GM18502 (cell line): ENCODE measurements at regions not wholly inside any gene's neighbourhood (a gene's known extent, or its start where the extent isn't known, plus 50 kb on each side); places are given as distances from the start of the nearest gene placed in this dataset.
"Not testable (repeated sequence)": the region's sequence is repeated elsewhere in the genome, so short reads cannot be mapped to it uniquely, and the experiment has no call there.

Experiments used
- ATAC-seq: cut with Tn5 transposase; IDR thresholded peaks from one replicate; pipeline ENCODE4 v1.9.1; 2021; ENCODE audit warnings: mild to moderate bottlenecking; ENCODE audit not compliant: unreplicated experiment, poor library complexity

GRCh38 chr13:68584776-68585175, 1354.6 kb upstream of the PCDH9 start:
- ATAC-seq, result no peak

GRCh38 chr13:68574053-68574452, 1343.9 kb upstream of the PCDH9 start:
- ATAC-seq, result no peak

GRCh38 chr13:68551701-68552522, 1321.8 kb upstream of the PCDH9 start:
- no peak for ATAC-seq

- no peak for ATAC-seq
Observed at GRCh38 chr13:68550330-68550729, 1320.2 kb upstream of the PCDH9 start.

GRCh38 chr13:68540244-68540643, 1310.1 kb upstream of the PCDH9 start:
- no peak for ATAC-seq

- ATAC-seq, result peak; percentile 87
Observed at GRCh38 chr13:68535329-68535728, 1305.2 kb upstream of the PCDH9 start.

- ATAC-seq, result not testable (repeated sequence)
Observed at GRCh38 chr13:68527167-68527566, 1297.0 kb upstream of the PCDH9 start.

- no peak for ATAC-seq
Observed at GRCh38 chr13:68523838-68524424, 1293.8 kb upstream of the PCDH9 start.

GRCh38 chr13:68522184-68522583, 1292.0 kb upstream of the PCDH9 start:
- no peak for ATAC-seq

GRCh38 chr13:68509734-68510621, 1279.8 kb upstream of the PCDH9 start:
- peak; percentile 73 for ATAC-seq

- no peak for ATAC-seq
Observed at GRCh38 chr13:68506888-68507551, 1276.9 kb upstream of the PCDH9 start.

GRCh38 chr13:68490594-68490993, 1260.5 kb upstream of the PCDH9 start:
- no peak for ATAC-seq

GRCh38 chr13:68481130-68481529, 1251.0 kb upstream of the PCDH9 start:
- ATAC-seq, result no peak

- no peak for ATAC-seq
Observed at GRCh38 chr13:68473834-68474326, 1243.7 kb upstream of the PCDH9 start.

- no peak for ATAC-seq
Observed at GRCh38 chr13:68467160-68467559, 1237.0 kb upstream of the PCDH9 start.

GRCh38 chr13:68440874-68441273, 1210.7 kb upstream of the PCDH9 start:
- no peak for ATAC-seq

- no peak for ATAC-seq
Observed at GRCh38 chr13:68439817-68440216, 1209.7 kb upstream of the PCDH9 start.

GRCh38 chr13:68428292-68428691, 1198.2 kb upstream of the PCDH9 start:
- ATAC-seq, result no peak

- no peak for ATAC-seq
Observed at GRCh38 chr13:68417801-68418200, 1187.7 kb upstream of the PCDH9 start.

GRCh38 chr13:68410007-68410406, 1179.9 kb upstream of the PCDH9 start:
- no peak for ATAC-seq
